ENCODE measurements at regions not wholly inside any gene's neighbourhood (a gene's known extent, or its start where the extent isn't known, plus 50 kb on each side); places are given as distances from the start of the nearest gene placed in this dataset.

GRCh38 chr4:30125868-30126267 lies 594.3 kb upstream of the PCDH7 start:
- no peak for TF ChIP-seq POLR2A (IDR thresholded peaks at IDR 0.05; ENCODE audit: low read depth, low read length)
- no peak for TF ChIP-seq TAF1 (IDR thresholded peaks at IDR 0.05; ENCODE audit: borderline replicate concordance, low read depth, low read length)
